Tibial nerve (tissue), 4 donors: ENCODE measurements at regions not wholly inside any gene's neighbourhood (a gene's known extent, or its start where the extent isn't known, plus 50 kb on each side); places are given as distances from the start of the nearest gene placed in this dataset.

Source experiments
- DNase-seq, 2 donors: peaks; one replicate each; pipeline ENCODE4 v3.0.0-alpha.2; 2019; ENCODE audit warnings: low spot score in 2 of 2
- H3K27ac ChIP-seq, 4 donors: fragments of 200-600 bp; sonication (generic) in 3 of 4; one replicate each; pipeline ENCODE4 v1.5.1; 2017 to 2019; ENCODE audit warnings: mild to moderate bottlenecking in 1 of 4
- H3K27me3 ChIP-seq, 2 donors: fragments of 200-600 bp; sonication (generic) in 1 of 2; one replicate each; pipeline versions ENCODE4 v1.5.1 to v1.6.0; 2017 to 2019
- H3K36me3 ChIP-seq, 3 donors: fragments of 200-600 bp; sonication (generic); one replicate each; pipeline ENCODE4 v1.5.1; 2018 to 2019
- H3K4me1 ChIP-seq, 4 donors: fragments of 200-600 bp; sonication (generic) in 3 of 4; one replicate each; pipeline ENCODE4 v1.5.1; 2017 to 2019
- H3K4me3 ChIP-seq, 4 donors: fragments of 200-600 bp; sonication (generic) in 3 of 4; one replicate each; pipeline ENCODE4 v1.5.1; 2017 to 2019; ENCODE audit warnings: mild to moderate bottlenecking in 1 of 4, moderate library complexity in 1 of 4
- H3K9me3 ChIP-seq, 4 donors: fragments of 200-600 bp; sonication (generic) in 3 of 4; one replicate each; pipeline ENCODE4 v1.5.1; 2017 to 2019
- EP300 ChIP-seq, 2 donors: sonication (generic); formaldehyde crosslinking; IDR thresholded peaks; one replicate each; pipeline ENCODE4 v1.6.1; 2017; ENCODE audit warnings: antibody characterized with exemption in 2 of 2, mild to moderate bottlenecking in 1 of 2
- POLR2A ChIP-seq, 2 donors: fragments of 450-650 bp; IDR thresholded peaks; one replicate each; pipeline ENCODE4 v1.6.1; 2017; ENCODE audit warnings: antibody characterized with exemption in 2 of 2, mild to moderate bottlenecking in 2 of 2, moderate library complexity in 2 of 2
- WGBS, 2 donors: methylation state at CpG; one replicate each; pipeline ENCODE4 v1.1.5; 2018; 5-methylcytosine and 5-hydroxymethylcytosine counted together
- TF ChIP-seq, protein P1 (sequence below), 5 experiments: fragments of 200-600 bp in 3 of 5; fragments of 450-650 bp in 2 of 5; sonication (generic) in 3 of 5; IDR thresholded peaks; one replicate each; pipeline ENCODE4 v1.5.1; 2016 to 2019; ENCODE audit warnings: antibody characterized with exemption in 5 of 5, mild to moderate bottlenecking in 3 of 5, moderate library complexity in 2 of 5

DNA sequence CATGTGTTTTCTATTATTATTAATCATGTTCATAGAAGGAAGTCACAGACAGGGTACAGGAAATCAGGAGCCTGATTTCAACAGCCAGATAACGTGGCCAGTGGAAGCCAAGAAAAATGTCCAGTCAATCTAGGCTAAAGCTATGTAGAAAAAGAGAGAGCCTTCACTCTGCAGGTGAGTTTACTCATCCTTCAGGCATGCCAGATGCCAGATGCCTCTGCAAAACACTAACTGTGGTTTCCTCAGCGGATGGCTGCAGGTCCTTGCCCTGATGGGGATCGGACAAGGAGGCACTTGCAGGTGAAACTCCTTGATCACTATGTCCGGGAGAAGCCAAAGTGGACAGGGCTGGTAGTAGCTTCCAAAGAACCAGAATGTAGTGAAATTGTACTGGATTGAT is 962.3 kb upstream of the RAG2 start:
- H3K36me3 ChIP-seq, result no peaks in the 10 kb centered on the region
- DNase-seq, result no peak
- no peaks in the 10 kb centered on the region for H3K9me3 ChIP-seq
- TF ChIP-seq POLR2A (IDR thresholded peaks at IDR 0.05) (no peak), EP300 (IDR thresholded peaks at IDR 0.05) (no peak)
- TF ChIP-seq, protein P1, sequence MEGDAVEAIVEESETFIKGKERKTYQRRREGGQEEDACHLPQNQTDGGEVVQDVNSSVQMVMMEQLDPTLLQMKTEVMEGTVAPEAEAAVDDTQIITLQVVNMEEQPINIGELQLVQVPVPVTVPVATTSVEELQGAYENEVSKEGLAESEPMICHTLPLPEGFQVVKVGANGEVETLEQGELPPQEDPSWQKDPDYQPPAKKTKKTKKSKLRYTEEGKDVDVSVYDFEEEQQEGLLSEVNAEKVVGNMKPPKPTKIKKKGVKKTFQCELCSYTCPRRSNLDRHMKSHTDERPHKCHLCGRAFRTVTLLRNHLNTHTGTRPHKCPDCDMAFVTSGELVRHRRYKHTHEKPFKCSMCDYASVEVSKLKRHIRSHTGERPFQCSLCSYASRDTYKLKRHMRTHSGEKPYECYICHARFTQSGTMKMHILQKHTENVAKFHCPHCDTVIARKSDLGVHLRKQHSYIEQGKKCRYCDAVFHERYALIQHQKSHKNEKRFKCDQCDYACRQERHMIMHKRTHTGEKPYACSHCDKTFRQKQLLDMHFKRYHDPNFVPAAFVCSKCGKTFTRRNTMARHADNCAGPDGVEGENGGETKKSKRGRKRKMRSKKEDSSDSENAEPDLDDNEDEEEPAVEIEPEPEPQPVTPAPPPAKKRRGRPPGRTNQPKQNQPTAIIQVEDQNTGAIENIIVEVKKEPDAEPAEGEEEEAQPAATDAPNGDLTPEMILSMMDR (IDR thresholded peaks at IDR 0.05), result no peak
- H3K4me1 ChIP-seq, result no peaks in the 10 kb centered on the region
- no peak overlapping the region for H3K4me3 ChIP-seq
- no peak overlapping the region for H3K27ac ChIP-seq
- H3K27me3 ChIP-seq, result no peaks in the 10 kb centered on the region
- 76 to 90% methylated on average over 4 of the region's 4 CpGs for WGBS, 2 donors

GRCh38 chr11:37558619-37559210 is 960.7 kb upstream of the RAG2 start:
- WGBS, 2 donors, result 19 to 23% methylated on average over 1 of the region's 1 CpG
- Histone ChIP-seq H3K27me3 (no peaks in the 10 kb centered on the region), H3K4me1 (no peaks in the 10 kb centered on the region), H3K4me3 (no peak overlapping the region), H3K27ac (no peak overlapping the region), H3K36me3 (no peaks in the 10 kb centered on the region), H3K9me3 (no peaks in the 10 kb centered on the region)
- TF ChIP-seq EP300 (IDR thresholded peaks at IDR 0.05), result no peak
- TF ChIP-seq POLR2A (IDR thresholded peaks at IDR 0.05), result no peak
- TF ChIP-seq, protein P1 (IDR thresholded peaks at IDR 0.05), result no peak
- no peak for DNase-seq

- TF ChIP-seq EP300 (IDR thresholded peaks at IDR 0.05), result no peak
- TF ChIP-seq, protein P1 (IDR thresholded peaks at IDR 0.05), result no peak
- WGBS, 2 donors, result 47 to 59% methylated on average over 1 of the region's 1 CpG
- Histone ChIP-seq H3K27me3 (no peaks in the 10 kb centered on the region), H3K27ac (no peak overlapping the region), H3K4me1 (no peaks in the 10 kb centered on the region), H3K36me3 (no peaks in the 10 kb centered on the region), H3K4me3 (no peak overlapping the region), H3K9me3 (no peaks in the 10 kb centered on the region)
- DNase-seq, result no peak
Measured at GRCh38 chr11:37557990-37558389, 960.0 kb upstream of the RAG2 start.

DNA sequence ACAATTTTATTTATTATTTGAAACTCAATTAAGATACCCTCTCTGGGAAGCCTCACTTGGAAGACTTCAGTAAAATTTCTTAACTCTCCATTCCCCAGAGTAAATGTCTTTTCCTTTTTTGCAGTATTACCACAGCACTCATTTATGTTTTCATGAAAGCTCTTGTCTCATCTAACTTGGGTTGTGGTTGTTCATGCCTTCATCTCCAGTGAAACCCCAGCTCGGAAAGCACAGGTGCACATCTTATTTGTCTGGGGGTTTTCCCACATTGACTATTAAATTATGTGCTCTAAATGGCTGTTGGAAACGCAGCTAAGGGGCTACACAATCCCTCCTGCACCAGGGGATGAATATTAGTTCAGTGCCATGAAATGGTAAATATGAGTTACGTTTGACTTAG is 954.2 kb upstream of the RAG2 start:
- no peak for DNase-seq
- Histone ChIP-seq H3K36me3 (no peaks in the 10 kb centered on the region), H3K9me3 (no peaks in the 10 kb centered on the region), H3K4me1 (no peaks in the 10 kb centered on the region), H3K27ac (no peak overlapping the region), H3K27me3 (no peaks in the 10 kb centered on the region), H3K4me3 (no peak overlapping the region)
- 73% methylated on average over 3 of the region's 3 CpGs for WGBS, 2 donors
- TF ChIP-seq EP300 (IDR thresholded peaks at IDR 0.05), result no peak
- TF ChIP-seq, protein P1 (IDR thresholded peaks at IDR 0.05), result no peak
- TF ChIP-seq POLR2A (IDR thresholded peaks at IDR 0.05), result no peak

DNA sequence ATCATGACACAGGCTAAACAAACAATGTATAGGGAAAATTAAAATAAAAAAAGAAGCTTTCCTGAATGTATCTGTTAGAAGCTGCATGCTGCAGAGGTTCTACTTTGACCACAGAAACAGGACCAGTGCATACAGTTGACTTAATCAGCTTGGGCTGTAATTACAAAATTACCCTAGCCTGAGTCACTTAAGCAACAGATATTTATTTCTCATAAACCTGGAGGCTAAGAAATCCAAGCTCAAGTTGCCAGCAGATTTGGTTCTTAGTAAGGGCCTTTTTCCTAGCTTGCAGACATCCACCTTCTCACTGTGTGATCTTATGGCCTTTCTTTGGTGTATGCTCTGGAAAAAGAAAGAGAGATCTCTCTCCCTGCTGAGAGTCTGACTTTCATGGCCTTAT is 946.5 kb upstream of the RAG2 start:
- no peaks in the 10 kb centered on the region for H3K27me3 ChIP-seq
- peaks cover 0 to 3% (median 0%) of the 10 kb centered on the region in 4 donors for H3K9me3 ChIP-seq
- H3K27ac ChIP-seq, result no peak overlapping the region
- H3K4me3 ChIP-seq, result no peak overlapping the region
- no peaks in the 10 kb centered on the region for H3K36me3 ChIP-seq
- H3K4me1 ChIP-seq, result no peaks in the 10 kb centered on the region
- no peak for DNase-seq
- TF ChIP-seq POLR2A (IDR thresholded peaks at IDR 0.05) (no peak), EP300 (IDR thresholded peaks at IDR 0.05) (no peak)
- TF ChIP-seq, protein P1 (IDR thresholded peaks at IDR 0.05), result no peak
